Progenitor cell of endocrine pancreas (in vitro differentiated cells): ENCODE measurements at regions not wholly inside any gene's neighbourhood (a gene's known extent, or its start where the extent isn't known, plus 50 kb on each side); places are given as distances from the start of the nearest gene placed in this dataset.

Source experiments
- DNase-seq: peaks from one replicate; pipeline ENCODE4 v3.0.0; 2021; ENCODE audit warnings: low spot score; ENCODE audit not compliant: unreplicated experiment
- H3K27ac Mint-ChIP-seq: 2 replicates; pipeline ENCODE4 v1.8.0; 2021; ENCODE audit warnings: mild to moderate bottlenecking, moderate library complexity, mixed read lengths
- H3K27me3 Mint-ChIP-seq: 2 replicates; pipeline ENCODE4 v1.8.0; 2021; ENCODE audit warnings: mixed read lengths
- H3K36me3 Mint-ChIP-seq: 2 replicates; pipeline ENCODE4 v1.8.0; 2022; ENCODE audit warnings: mixed read lengths; ENCODE audit not compliant: insufficient read depth
- H3K4me1 Mint-ChIP-seq: 2 replicates; pipeline ENCODE4 v1.8.0; 2021; ENCODE audit warnings: low read depth, mixed read lengths
- H3K4me3 Mint-ChIP-seq: 2 replicates; pipeline ENCODE4 v1.8.0; 2021; ENCODE audit warnings: low read depth, mild to moderate bottlenecking, moderate library complexity, mixed read lengths
- H3K9me3 Mint-ChIP-seq: 2 replicates; pipeline ENCODE4 v1.8.0; 2021; ENCODE audit warnings: low read depth, mixed read lengths
- CTCF ChIP-seq: fragments of 200-600 bp; sonication (generic); IDR thresholded peaks from one replicate; pipeline ENCODE4 v1.5.0; 2021; ENCODE audit warnings: antibody characterized with exemption, mild to moderate bottlenecking; ENCODE audit not compliant: unreplicated experiment

- no peak for DNase-seq
- Mint-ChIP-seq H3K27me3 (no peaks in the 10 kb centered on the region), H3K36me3 (no peaks in the 10 kb centered on the region), H3K4me1 (no peaks in the 10 kb centered on the region), H3K9me3 (no peaks in the 10 kb centered on the region), H3K4me3 (no peak overlapping the region), H3K27ac (no peak overlapping the region)
- TF ChIP-seq CTCF: no peak
Measured at GRCh38 chr2:192315543-192315942, 120.8 kb upstream of the TMEFF2 start.

GRCh38 chr2:192314800-192315481 is 120.2 kb upstream of the TMEFF2 start:
- no peak for TF ChIP-seq CTCF
- Mint-ChIP-seq H3K4me3 (no peak overlapping the region), H3K4me1 (no peaks in the 10 kb centered on the region), H3K36me3 (no peaks in the 10 kb centered on the region), H3K27me3 (no peaks in the 10 kb centered on the region), H3K27ac (no peak overlapping the region), H3K9me3 (no peaks in the 10 kb centered on the region)
- DNase-seq: no peak

DNA sequence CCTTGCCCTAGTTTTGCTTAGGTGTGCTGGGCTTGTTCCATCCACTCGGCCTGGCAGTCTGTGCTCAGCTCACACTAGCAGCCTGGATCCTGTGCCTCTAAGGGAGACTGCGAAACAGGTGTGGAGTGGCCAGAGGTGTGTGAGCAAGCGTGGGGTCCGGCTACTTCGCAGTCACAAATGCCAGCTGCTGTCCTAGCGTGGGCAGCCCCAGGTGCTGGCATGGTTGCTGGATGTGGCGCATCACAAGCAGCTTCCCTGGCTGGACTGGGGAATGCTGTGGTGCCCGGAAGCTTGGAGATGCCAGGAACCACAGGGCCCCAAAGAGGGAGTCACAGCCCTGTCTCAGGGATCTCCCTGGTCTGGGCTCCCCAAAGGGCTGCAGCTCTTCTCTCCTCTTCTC is 119.0 kb upstream of the TMEFF2 start:
- no peaks in the 10 kb centered on the region for H3K36me3 Mint-ChIP-seq
- H3K4me3 Mint-ChIP-seq: no peak overlapping the region
- no peaks in the 10 kb centered on the region for H3K9me3 Mint-ChIP-seq
- no peak overlapping the region for H3K27ac Mint-ChIP-seq
- H3K4me1 Mint-ChIP-seq: no peaks in the 10 kb centered on the region
- TF ChIP-seq CTCF: no peak
- no peak for DNase-seq
- H3K27me3 Mint-ChIP-seq: no peaks in the 10 kb centered on the region

GRCh38 chr2:192311701-192312460 is 117.1 kb upstream of the TMEFF2 start:
- DNase-seq: no peak
- Mint-ChIP-seq H3K27me3 (no peaks in the 10 kb centered on the region), H3K27ac (no peak overlapping the region), H3K4me3 (no peak overlapping the region), H3K4me1 (no peaks in the 10 kb centered on the region), H3K36me3 (no peaks in the 10 kb centered on the region), H3K9me3 (no peaks in the 10 kb centered on the region)
- TF ChIP-seq CTCF: no peak

GRCh38 chr2:192307530-192307929 is 112.8 kb upstream of the TMEFF2 start:
- no peaks in the 10 kb centered on the region for H3K4me1 Mint-ChIP-seq
- H3K27me3 Mint-ChIP-seq: no peaks in the 10 kb centered on the region
- TF ChIP-seq CTCF: no peak
- no peaks in the 10 kb centered on the region for H3K9me3 Mint-ChIP-seq
- no peak for DNase-seq
- H3K4me3 Mint-ChIP-seq: no peak overlapping the region
- H3K36me3 Mint-ChIP-seq: no peaks in the 10 kb centered on the region
- H3K27ac Mint-ChIP-seq: no peak overlapping the region
